ENCODE measurements at regions not wholly inside any gene's neighbourhood (a gene's known extent, or its start where the extent isn't known, plus 50 kb on each side); places are given as distances from the start of the nearest gene placed in this dataset.
"Not testable (repeated sequence)": the region's sequence is repeated elsewhere in the genome, so short reads cannot be mapped to it uniquely, and the experiment has no call there.

- H3K9me3 Mint-ChIP-seq; H3K4me1 Mint-ChIP-seq; H3K27ac Mint-ChIP-seq; H3K36me3 ChIP-seq (ENCODE audit: insufficient read depth); H3K4me3 ChIP-seq; H3K9me2 ChIP-seq (ENCODE audit: insufficient read depth); H2AFZ ChIP-seq; H3K27me3 ChIP-seq (ENCODE audit: insufficient read depth); H3K27me3 Mint-ChIP-seq (ENCODE audit: insufficient read depth, low read depth, poor library complexity); H3K4me3 Mint-ChIP-seq; H3K36me3 Mint-ChIP-seq (ENCODE audit: low read depth); H4K20me1 ChIP-seq (replicated peaks; ENCODE audit: insufficient read depth); H3K79me2 ChIP-seq (replicated peaks; ENCODE audit: insufficient read depth); H3F3A ChIP-seq (replicated peaks; ENCODE audit: low read depth); ATAC-seq: not testable (repeated sequence)
- Histone ChIP-seq H3K4me2 (peak overlapping the region; percentile 4; the same call in 1 of the 2 replicates), H3K27ac (ENCODE audit: low read depth) (peak overlapping the region; percentile 82), H3K4me1 (ENCODE audit: insufficient read depth) (peaks cover 19% of the 10 kb centered on the region)
- peak; percentile 17 for DNase-seq (ENCODE audit: low spot score)
- TF ChIP-seq, protein P1, sequence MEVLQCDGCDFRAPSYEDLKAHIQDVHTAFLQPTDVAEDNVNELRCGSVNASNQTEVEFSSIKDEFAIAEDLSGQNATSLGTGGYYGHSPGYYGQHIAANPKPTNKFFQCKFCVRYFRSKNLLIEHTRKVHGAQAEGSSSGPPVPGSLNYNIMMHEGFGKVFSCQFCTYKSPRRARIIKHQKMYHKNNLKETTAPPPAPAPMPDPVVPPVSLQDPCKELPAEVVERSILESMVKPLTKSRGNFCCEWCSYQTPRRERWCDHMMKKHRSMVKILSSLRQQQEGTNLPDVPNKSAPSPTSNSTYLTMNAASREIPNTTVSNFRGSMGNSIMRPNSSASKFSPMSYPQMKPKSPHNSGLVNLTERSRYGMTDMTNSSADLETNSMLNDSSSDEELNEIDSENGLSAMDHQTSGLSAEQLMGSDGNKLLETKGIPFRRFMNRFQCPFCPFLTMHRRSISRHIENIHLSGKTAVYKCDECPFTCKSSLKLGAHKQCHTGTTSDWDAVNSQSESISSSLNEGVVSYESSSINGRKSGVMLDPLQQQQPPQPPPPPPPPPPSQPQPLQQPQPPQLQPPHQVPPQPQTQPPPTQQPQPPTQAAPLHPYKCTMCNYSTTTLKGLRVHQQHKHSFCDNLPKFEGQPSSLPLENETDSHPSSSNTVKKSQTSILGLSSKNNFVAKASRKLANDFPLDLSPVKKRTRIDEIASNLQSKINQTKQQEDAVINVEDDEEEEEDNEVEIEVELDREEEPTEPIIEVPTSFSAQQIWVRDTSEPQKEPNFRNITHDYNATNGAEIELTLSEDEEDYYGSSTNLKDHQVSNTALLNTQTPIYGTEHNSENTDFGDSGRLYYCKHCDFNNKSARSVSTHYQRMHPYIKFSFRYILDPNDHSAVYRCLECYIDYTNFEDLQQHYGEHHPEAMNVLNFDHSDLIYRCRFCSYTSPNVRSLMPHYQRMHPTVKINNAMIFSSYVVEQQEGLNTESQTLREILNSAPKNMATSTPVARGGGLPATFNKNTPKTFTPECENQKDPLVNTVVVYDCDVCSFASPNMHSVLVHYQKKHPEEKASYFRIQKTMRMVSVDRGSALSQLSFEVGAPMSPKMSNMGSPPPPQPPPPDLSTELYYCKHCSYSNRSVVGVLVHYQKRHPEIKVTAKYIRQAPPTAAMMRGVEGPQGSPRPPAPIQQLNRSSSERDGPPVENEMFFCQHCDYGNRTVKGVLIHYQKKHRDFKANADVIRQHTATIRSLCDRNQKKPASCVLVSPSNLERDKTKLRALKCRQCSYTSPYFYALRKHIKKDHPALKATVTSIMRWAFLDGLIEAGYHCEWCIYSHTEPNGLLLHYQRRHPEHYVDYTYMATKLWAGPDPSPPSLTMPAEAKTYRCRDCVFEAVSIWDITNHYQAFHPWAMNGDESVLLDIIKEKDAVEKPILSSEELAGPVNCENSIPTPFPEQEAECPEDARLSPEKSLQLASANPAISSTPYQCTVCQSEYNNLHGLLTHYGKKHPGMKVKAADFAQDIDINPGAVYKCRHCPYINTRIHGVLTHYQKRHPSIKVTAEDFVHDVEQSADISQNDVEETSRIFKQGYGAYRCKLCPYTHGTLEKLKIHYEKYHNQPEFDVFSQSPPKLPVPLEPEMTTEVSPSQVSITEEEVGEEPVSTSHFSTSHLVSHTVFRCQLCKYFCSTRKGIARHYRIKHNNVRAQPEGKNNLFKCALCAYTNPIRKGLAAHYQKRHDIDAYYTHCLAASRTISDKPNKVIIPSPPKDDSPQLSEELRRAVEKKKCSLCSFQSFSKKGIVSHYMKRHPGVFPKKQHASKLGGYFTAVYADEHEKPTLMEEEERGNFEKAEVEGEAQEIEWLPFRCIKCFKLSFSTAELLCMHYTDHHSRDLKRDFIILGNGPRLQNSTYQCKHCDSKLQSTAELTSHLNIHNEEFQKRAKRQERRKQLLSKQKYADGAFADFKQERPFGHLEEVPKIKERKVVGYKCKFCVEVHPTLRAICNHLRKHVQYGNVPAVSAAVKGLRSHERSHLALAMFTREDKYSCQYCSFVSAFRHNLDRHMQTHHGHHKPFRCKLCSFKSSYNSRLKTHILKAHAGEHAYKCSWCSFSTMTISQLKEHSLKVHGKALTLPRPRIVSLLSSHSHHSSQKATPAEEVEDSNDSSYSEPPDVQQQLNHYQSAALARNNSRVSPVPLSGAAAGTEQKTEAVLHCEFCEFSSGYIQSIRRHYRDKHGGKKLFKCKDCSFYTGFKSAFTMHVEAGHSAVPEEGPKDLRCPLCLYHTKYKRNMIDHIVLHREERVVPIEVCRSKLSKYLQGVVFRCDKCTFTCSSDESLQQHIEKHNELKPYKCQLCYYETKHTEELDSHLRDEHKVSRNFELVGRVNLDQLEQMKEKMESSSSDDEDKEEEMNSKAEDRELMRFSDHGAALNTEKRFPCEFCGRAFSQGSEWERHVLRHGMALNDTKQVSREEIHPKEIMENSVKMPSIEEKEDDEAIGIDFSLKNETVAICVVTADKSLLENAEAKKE (CRISPR knock-in tag; IDR thresholded peaks at IDR 0.05), result peak; percentile 65; the same call in 1 of the 2 replicates
- TF ChIP-seq NANOG (IDR thresholded peaks at IDR 0.05; ENCODE audit: borderline replicate concordance), result peak; percentile 53; the same call in 1 of the 2 replicates
These were observed 768.4 kb upstream of the KIRREL3 start for GRCh38 chr11:127768931-127769330.

DNA sequence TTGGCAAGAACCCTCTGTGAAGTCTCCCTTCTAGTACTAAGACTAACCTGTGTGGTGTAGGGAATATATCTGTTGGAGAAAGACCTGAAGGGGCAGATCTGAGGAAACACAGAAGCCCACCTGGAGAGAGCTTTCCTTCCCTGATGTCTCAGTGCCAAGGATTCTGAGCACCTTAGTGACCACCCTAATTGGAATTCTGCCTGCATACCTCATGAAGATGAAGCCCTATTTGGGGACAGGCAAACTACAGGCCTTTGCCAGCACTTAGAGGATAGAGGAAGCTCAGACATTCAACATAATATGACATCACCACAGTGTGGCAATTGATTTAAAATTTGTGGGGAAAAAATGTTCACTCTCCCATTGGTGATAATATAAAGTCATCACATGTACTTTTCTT lies 766.2 kb upstream of the KIRREL3 start:
- H3K4me2 ChIP-seq, result no peak overlapping the region
- TF ChIP-seq, protein P1 (CRISPR knock-in tag; IDR thresholded peaks at IDR 0.05), result no peak
- TF ChIP-seq CREB1 (CRISPR knock-in tag; IDR thresholded peaks at IDR 0.05; ENCODE audit: low read depth) (no peak), JUNB (IDR thresholded peaks at IDR 0.05; ENCODE audit: unreplicated experiment) (no peak), EZH2 (IDR thresholded peaks at IDR 0.05; ENCODE audit: low read depth, unreplicated experiment) (no peak), ZNF331 (CRISPR knock-in tag; IDR thresholded peaks at IDR 0.05; ENCODE audit: low read depth) (no peak), EZH2phosphoT487 (IDR thresholded peaks at IDR 0.05; ENCODE audit: unreplicated experiment) (no peak)
- H3K4me1 ChIP-seq (ENCODE audit: insufficient read depth), result peaks cover 19% of the 10 kb centered on the region
- no peaks in the 10 kb centered on the region for H4K20me1 ChIP-seq (replicated peaks; ENCODE audit: insufficient read depth)
- no peaks in the 10 kb centered on the region for H3K9me3 Mint-ChIP-seq
- H3K4me3 ChIP-seq, result no peak overlapping the region
- peaks cover 9% of the 10 kb centered on the region; the same call in 1 of the 3 replicates for H3K4me1 Mint-ChIP-seq
- no peaks in the 10 kb centered on the region for H3K27me3 ChIP-seq (ENCODE audit: insufficient read depth)
- H3K9me2 ChIP-seq (ENCODE audit: insufficient read depth), result 0 out of 2 replicates have a peak, but pooled peaks cover 3% of the 10 kb centered on the region
- no peak overlapping the region for H3K27ac Mint-ChIP-seq
- H3K36me3 Mint-ChIP-seq (ENCODE audit: low read depth), result no peaks in the 10 kb centered on the region
- DNase-seq (ENCODE audit: low spot score), result peak; percentile 13
- H3K27me3 Mint-ChIP-seq (ENCODE audit: insufficient read depth, low read depth, poor library complexity), result no peaks in the 10 kb centered on the region
- ATAC-seq, result no peak
- no peak overlapping the region for H3K27ac ChIP-seq (ENCODE audit: low read depth)
- H2AFZ ChIP-seq, result peak overlapping the region; percentile 43; the same call in 1 of the 2 replicates
- H3K79me2 ChIP-seq (replicated peaks; ENCODE audit: insufficient read depth), result no peaks in the 10 kb centered on the region
- H3K4me3 Mint-ChIP-seq, result no peak overlapping the region
- H3K36me3 ChIP-seq (ENCODE audit: insufficient read depth), result no peaks in the 10 kb centered on the region
- H3F3A ChIP-seq (replicated peaks; ENCODE audit: low read depth), result no peaks in the 10 kb centered on the region

All from GM23338 (cell line).